ENCODE measurements at regions not wholly inside any gene's neighbourhood (a gene's known extent, or its start where the extent isn't known, plus 50 kb on each side); places are given as distances from the start of the nearest gene placed in this dataset.

DNA sequence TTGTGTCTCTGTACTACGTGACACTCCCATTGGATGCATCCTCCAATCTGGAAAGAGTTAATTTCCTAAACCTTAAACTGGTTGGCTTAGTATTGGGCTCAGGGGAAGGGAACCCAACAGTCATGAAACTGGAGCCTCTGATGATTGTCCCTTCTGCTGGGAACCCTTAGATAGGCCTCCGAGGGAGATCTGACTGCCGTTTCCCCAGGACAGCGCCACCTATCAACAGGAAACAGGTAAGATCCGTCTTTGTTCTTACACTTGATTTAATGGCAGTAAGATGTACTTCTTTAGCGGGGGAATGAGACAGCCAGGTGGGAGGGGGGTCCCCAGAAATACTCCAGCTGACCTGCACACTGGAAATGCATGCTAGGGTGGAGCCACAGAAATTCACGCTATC is 1749.6 kb downstream of the SI start:
- ATAC-seq (no peak), DNase-seq (no peak)
- TF ChIP-seq, protein P1, sequence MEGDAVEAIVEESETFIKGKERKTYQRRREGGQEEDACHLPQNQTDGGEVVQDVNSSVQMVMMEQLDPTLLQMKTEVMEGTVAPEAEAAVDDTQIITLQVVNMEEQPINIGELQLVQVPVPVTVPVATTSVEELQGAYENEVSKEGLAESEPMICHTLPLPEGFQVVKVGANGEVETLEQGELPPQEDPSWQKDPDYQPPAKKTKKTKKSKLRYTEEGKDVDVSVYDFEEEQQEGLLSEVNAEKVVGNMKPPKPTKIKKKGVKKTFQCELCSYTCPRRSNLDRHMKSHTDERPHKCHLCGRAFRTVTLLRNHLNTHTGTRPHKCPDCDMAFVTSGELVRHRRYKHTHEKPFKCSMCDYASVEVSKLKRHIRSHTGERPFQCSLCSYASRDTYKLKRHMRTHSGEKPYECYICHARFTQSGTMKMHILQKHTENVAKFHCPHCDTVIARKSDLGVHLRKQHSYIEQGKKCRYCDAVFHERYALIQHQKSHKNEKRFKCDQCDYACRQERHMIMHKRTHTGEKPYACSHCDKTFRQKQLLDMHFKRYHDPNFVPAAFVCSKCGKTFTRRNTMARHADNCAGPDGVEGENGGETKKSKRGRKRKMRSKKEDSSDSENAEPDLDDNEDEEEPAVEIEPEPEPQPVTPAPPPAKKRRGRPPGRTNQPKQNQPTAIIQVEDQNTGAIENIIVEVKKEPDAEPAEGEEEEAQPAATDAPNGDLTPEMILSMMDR (IDR thresholded peaks at IDR 0.05): no peak
- TF ChIP-seq POLR2A (IDR thresholded peaks at IDR 0.05): no peak
- Histone ChIP-seq H3K4me3 (no peak overlapping the region), H3K27me3 (no peaks in the 10 kb centered on the region), H3K4me1 (no peaks in the 10 kb centered on the region), H3K27ac (no peak overlapping the region), H3K36me3 (replicated peaks in 1 of 2; ENCODE audit: insufficient read depth in 1 of 2, low read depth in 2 of 2) (no peaks in the 10 kb centered on the region), H3K9me3 (no peaks in the 10 kb centered on the region)
- WGBS, 2 donors: 50 to 51% methylated on average over 7 of the region's 7 CpGs
- intact Hi-C loops (cut with DNase I): no loop called here

DNA sequence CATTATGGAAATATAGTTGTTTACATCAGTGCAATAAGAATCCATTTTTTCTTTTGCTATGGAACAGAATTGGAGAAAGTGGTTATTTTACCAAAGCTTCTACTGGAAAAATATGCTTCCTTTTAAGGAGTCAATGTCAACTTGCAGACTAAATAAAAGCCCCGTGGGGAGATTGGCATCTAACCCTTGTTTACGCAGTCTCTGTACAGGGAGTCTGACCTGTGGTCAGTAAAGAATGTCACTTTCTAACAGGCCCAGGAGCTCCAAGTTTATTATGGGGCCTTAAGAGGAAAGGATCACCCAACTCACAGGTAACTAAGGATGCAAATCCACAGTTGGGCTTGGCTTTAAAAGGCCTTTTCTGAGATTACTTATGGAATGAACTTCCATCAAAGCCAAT is 1751.2 kb downstream of the SI start:
- intact Hi-C loops (cut with DNase I): no loop called here
- 21 to 40% methylated on average over 2 of the region's 2 CpGs for WGBS, 2 donors
- no peaks in the 10 kb centered on the region for H3K36me3 ChIP-seq (replicated peaks in 1 of 2; ENCODE audit: insufficient read depth in 1 of 2, low read depth in 2 of 2)
- no peak for ATAC-seq
- no peak for TF ChIP-seq POLR2A (IDR thresholded peaks at IDR 0.05)
- TF ChIP-seq, protein P1 (IDR thresholded peaks at IDR 0.05): no peak
- no peak overlapping the region for H3K27ac ChIP-seq
- no peaks in the 10 kb centered on the region for H3K4me1 ChIP-seq
- H3K4me3 ChIP-seq: no peak overlapping the region
- DNase-seq: no peak
- H3K27me3 ChIP-seq: no peaks in the 10 kb centered on the region
- H3K9me3 ChIP-seq: no peaks in the 10 kb centered on the region

DNA sequence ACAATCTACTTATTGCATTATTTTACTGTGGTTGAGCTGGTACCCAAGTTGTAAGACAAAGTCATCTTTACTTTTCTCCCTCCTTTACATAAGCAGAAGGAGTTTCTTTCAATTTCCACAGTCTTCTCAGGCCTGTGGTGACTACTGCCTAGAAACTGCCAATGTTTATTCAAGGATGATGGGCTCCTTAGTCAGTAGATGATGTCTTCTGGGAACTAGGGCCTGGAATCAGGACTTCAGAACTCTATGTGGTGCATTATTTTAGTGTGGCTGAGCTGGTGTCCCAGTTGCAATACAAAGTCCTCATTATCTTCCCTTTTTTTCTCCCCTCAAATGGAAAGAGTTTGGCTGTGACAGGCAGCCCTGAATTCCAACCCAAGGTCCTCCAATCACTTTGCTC is 1762.5 kb downstream of the SI start:
- Histone ChIP-seq H3K36me3 (replicated peaks in 1 of 2; ENCODE audit: insufficient read depth in 1 of 2, low read depth in 2 of 2) (no peaks in the 10 kb centered on the region), H3K27ac (no peak overlapping the region), H3K9me3 (no peaks in the 10 kb centered on the region), H3K27me3 (no peaks in the 10 kb centered on the region), H3K4me1 (no peaks in the 10 kb centered on the region), H3K4me3 (no peak overlapping the region)
- DNase-seq (no peak), ATAC-seq (no peak)
- TF ChIP-seq, protein P1 (IDR thresholded peaks at IDR 0.05): no peak
- TF ChIP-seq POLR2A (IDR thresholded peaks at IDR 0.05): no peak
- intact Hi-C loops (cut with DNase I): no loop called here

DNA sequence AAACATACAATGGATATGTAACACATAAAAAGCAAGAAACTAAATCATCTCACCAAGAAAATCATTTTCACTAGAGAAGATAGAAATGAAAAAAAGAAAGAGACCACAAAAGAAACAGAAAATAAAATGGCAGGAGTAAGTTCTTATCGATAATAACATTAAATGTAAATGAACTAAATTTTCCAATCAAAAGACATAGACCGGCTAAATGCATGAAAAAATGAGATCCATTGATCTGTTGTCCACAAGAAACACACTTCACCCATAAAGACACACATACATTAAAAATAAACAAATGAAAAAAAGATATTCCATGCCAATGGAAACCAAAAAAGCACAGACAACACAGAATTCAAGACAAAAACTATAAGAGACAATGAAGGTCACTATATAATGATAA is 1771.9 kb downstream of the SI start:
- intact Hi-C loops (cut with DNase I): no loop called here
- TF ChIP-seq, protein P1 (IDR thresholded peaks at IDR 0.05): no peak
- no peak for TF ChIP-seq POLR2A (IDR thresholded peaks at IDR 0.05)

DNA sequence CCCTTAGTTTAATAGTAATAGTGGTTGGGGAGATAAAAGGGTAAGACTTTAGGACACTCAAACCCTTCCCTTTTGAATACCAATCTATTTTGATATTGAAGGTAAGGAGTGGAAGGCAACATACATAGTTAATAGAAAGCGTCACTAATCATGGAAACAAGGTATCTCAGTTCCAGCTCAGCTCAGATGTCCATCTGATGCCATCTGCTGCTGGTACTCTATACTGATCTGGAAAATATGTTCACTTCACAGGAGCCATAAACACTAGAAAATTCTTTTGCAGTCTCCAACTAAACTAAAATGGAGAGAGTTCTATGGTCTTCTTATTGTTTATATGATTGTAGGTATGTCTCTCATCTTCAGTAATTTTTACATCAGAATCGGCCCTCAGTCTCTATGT is 1777.1 kb downstream of the OTOL1 start:
- DNase-seq (no peak), ATAC-seq (no peak)
- H3K4me3 ChIP-seq: no peak overlapping the region
- no peaks in the 10 kb centered on the region for H3K36me3 ChIP-seq (replicated peaks in 1 of 2; ENCODE audit: insufficient read depth in 1 of 2, low read depth in 2 of 2)
- TF ChIP-seq POLR2A (IDR thresholded peaks at IDR 0.05): no peak
- TF ChIP-seq, protein P1 (IDR thresholded peaks at IDR 0.05): no peak
- no peaks in the 10 kb centered on the region for H3K27me3 ChIP-seq
- H3K4me1 ChIP-seq: no peaks in the 10 kb centered on the region
- WGBS, 2 donors: 45 to 48% methylated on average over 2 of the region's 2 CpGs
- no peaks in the 10 kb centered on the region for H3K9me3 ChIP-seq
- intact Hi-C loops (cut with DNase I): no loop called here
- no peak overlapping the region for H3K27ac ChIP-seq

More for the DNA sequence above, 1771.9 kb downstream of the SI start:
- Histone ChIP-seq H3K27me3 (no peaks in the 10 kb centered on the region), H3K27ac (no peak overlapping the region), H3K4me3 (no peak overlapping the region), H3K36me3 (replicated peaks in 1 of 2; ENCODE audit: insufficient read depth in 1 of 2, low read depth in 2 of 2) (no peaks in the 10 kb centered on the region), H3K9me3 (peaks cover 0 to 4% (median 0%) of the 10 kb centered on the region in 3 donors), H3K4me1 (no peaks in the 10 kb centered on the region)
- 85 to 88% methylated on average over 2 of the region's 2 CpGs for WGBS, 2 donors
- ATAC-seq: no peak
- no peak for DNase-seq
